ENCODE measurements at regions not wholly inside any gene's neighbourhood (a gene's known extent, or its start where the extent isn't known, plus 50 kb on each side); places are given as distances from the start of the nearest gene placed in this dataset.

- DNase-seq: no peak
- Histone ChIP-seq H3K9me3 (ENCODE audit: control insufficient read depth, insufficient read depth, low read length) (no peaks in the 10 kb centered on the region), H3K27ac (ENCODE audit: low read length) (no peak overlapping the region), H3K36me3 (ENCODE audit: control insufficient read depth, insufficient read depth, low read length) (no peaks in the 10 kb centered on the region), H3K4me3 (ENCODE audit: low read length) (no peak overlapping the region), H3K4me1 (ENCODE audit: control insufficient read depth, insufficient read depth, low read length) (no peaks in the 10 kb centered on the region), H3K27me3 (ENCODE audit: control insufficient read depth, insufficient read depth, low read length) (no peaks in the 10 kb centered on the region)
- TF ChIP-seq, protein P1, sequence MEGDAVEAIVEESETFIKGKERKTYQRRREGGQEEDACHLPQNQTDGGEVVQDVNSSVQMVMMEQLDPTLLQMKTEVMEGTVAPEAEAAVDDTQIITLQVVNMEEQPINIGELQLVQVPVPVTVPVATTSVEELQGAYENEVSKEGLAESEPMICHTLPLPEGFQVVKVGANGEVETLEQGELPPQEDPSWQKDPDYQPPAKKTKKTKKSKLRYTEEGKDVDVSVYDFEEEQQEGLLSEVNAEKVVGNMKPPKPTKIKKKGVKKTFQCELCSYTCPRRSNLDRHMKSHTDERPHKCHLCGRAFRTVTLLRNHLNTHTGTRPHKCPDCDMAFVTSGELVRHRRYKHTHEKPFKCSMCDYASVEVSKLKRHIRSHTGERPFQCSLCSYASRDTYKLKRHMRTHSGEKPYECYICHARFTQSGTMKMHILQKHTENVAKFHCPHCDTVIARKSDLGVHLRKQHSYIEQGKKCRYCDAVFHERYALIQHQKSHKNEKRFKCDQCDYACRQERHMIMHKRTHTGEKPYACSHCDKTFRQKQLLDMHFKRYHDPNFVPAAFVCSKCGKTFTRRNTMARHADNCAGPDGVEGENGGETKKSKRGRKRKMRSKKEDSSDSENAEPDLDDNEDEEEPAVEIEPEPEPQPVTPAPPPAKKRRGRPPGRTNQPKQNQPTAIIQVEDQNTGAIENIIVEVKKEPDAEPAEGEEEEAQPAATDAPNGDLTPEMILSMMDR (IDR thresholded peaks at IDR 0.05): no peak
- WGBS (ENCODE audit: insufficient coverage): 91% methylated on average over 10 of the region's 10 CpGs
- H3K27me3 Mint-ChIP-seq (ENCODE audit: low read depth in 2 of 2): peaks cover 0 to 8% of the 10 kb centered on the region in 2 donors
- H3K27ac Mint-ChIP-seq: no peak overlapping the region
- H3K36me3 Mint-ChIP-seq: no peaks in the 10 kb centered on the region
- no peaks in the 10 kb centered on the region for H3K4me1 Mint-ChIP-seq
- no peak overlapping the region for H3K4me3 Mint-ChIP-seq
- no peak for ATAC-seq
- H3K9me3 Mint-ChIP-seq: no peaks in the 10 kb centered on the region
- intact Hi-C loops (cut with micrococcal nuclease): no loop called here
Observed at GRCh38 chr11:95589893-95590612, 199.5 kb downstream of the FAM76B start.

DNA sequence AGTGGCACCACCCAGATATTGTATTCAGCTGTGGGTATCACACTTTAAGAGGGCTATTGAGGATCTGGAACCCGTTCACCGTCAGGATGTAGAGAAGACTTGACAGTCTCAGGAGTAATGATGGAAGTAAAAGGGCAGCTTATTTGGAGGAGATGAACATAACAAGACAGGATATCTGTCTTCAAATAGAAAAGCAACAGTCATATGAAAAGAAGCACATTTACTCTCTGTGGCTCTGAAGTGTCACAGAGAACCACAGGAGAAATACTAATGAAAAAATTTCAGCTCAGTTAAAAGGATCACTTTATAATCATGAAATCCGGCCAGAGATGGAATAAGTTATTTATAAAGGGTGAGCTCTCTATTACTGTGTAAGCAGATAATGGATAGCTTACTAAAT lies 200.8 kb downstream of the FAM76B start:
- DNase-seq (no peak), ATAC-seq (no peak)
- no peaks in the 10 kb centered on the region for H3K36me3 ChIP-seq (ENCODE audit: control insufficient read depth, insufficient read depth, low read length)
- Mint-ChIP-seq H3K27me3 (ENCODE audit: low read depth in 2 of 2) (no peaks in the 10 kb centered on the region), H3K9me3 (no peaks in the 10 kb centered on the region), H3K36me3 (no peaks in the 10 kb centered on the region), H3K4me3 (no peak overlapping the region), H3K4me1 (no peaks in the 10 kb centered on the region), H3K27ac (no peak overlapping the region)
- no peaks in the 10 kb centered on the region for H3K9me3 ChIP-seq (ENCODE audit: control insufficient read depth, insufficient read depth, low read length)
- intact Hi-C loops (cut with micrococcal nuclease): no loop called here
- no peak overlapping the region for H3K4me3 ChIP-seq (ENCODE audit: low read length)
- WGBS (ENCODE audit: insufficient coverage): 85% methylated on average over 3 of the region's 3 CpGs
- no peaks in the 10 kb centered on the region for H3K27me3 ChIP-seq (ENCODE audit: control insufficient read depth, insufficient read depth, low read length)
- H3K27ac ChIP-seq (ENCODE audit: low read length): no peak overlapping the region
- H3K4me1 ChIP-seq (ENCODE audit: control insufficient read depth, insufficient read depth, low read length): no peaks in the 10 kb centered on the region
- TF ChIP-seq, protein P1 (IDR thresholded peaks at IDR 0.05): no peak

- Histone ChIP-seq H3K4me3 (ENCODE audit: low read length) (no peak overlapping the region), H3K36me3 (ENCODE audit: control insufficient read depth, insufficient read depth, low read length) (no peaks in the 10 kb centered on the region), H3K9me3 (ENCODE audit: control insufficient read depth, insufficient read depth, low read length) (no peaks in the 10 kb centered on the region), H3K27me3 (ENCODE audit: control insufficient read depth, insufficient read depth, low read length) (no peaks in the 10 kb centered on the region), H3K4me1 (ENCODE audit: control insufficient read depth, insufficient read depth, low read length) (no peaks in the 10 kb centered on the region), H3K27ac (ENCODE audit: low read length) (no peak overlapping the region)
- intact Hi-C loops (cut with micrococcal nuclease): no loop called here
- WGBS (ENCODE audit: insufficient coverage): 100% methylated on average over 2 of the region's 4 CpGs
- Mint-ChIP-seq H3K27ac (no peak overlapping the region), H3K36me3 (no peaks in the 10 kb centered on the region), H3K4me1 (no peaks in the 10 kb centered on the region), H3K27me3 (ENCODE audit: low read depth in 2 of 2) (peaks cover 0 to 3% of the 10 kb centered on the region in 2 donors), H3K4me3 (no peak overlapping the region), H3K9me3 (no peaks in the 10 kb centered on the region)
- TF ChIP-seq, protein P1 (IDR thresholded peaks at IDR 0.05): no peak
- DNase-seq (no peak), ATAC-seq (no peak)
Observed at GRCh38 chr11:95586661-95587060, 202.9 kb downstream of the FAM76B start.

- no peaks in the 10 kb centered on the region for H3K9me3 ChIP-seq (ENCODE audit: control insufficient read depth, insufficient read depth, low read length)
- no peak for ATAC-seq
- no peak for DNase-seq
- 83% methylated on average over 1 of the region's 1 CpG for WGBS (ENCODE audit: insufficient coverage)
- H3K4me1 ChIP-seq (ENCODE audit: control insufficient read depth, insufficient read depth, low read length): no peaks in the 10 kb centered on the region
- no peaks in the 10 kb centered on the region for H3K36me3 ChIP-seq (ENCODE audit: control insufficient read depth, insufficient read depth, low read length)
- H3K27me3 ChIP-seq (ENCODE audit: control insufficient read depth, insufficient read depth, low read length): no peaks in the 10 kb centered on the region
- no peaks in the 10 kb centered on the region for H3K9me3 Mint-ChIP-seq
- intact Hi-C loops (cut with micrococcal nuclease): no loop called here
- TF ChIP-seq, protein P1 (IDR thresholded peaks at IDR 0.05): no peak
- H3K4me3 ChIP-seq (ENCODE audit: low read length): no peak overlapping the region
- peaks cover 0 to 3% of the 10 kb centered on the region in 2 donors for H3K27me3 Mint-ChIP-seq (ENCODE audit: low read depth in 2 of 2)
- H3K36me3 Mint-ChIP-seq: no peaks in the 10 kb centered on the region
- H3K27ac Mint-ChIP-seq: no peak overlapping the region
- no peaks in the 10 kb centered on the region for H3K4me1 Mint-ChIP-seq
- no peak overlapping the region for H3K27ac ChIP-seq (ENCODE audit: low read length)
- no peak overlapping the region for H3K4me3 Mint-ChIP-seq
Observed at GRCh38 chr11:95586155-95586554, 203.4 kb downstream of the FAM76B start.
